ENCODE measurements at regions not wholly inside any gene's neighbourhood (a gene's known extent, or its start where the extent isn't known, plus 50 kb on each side); places are given as distances from the start of the nearest gene placed in this dataset.
"Not testable (repeated sequence)": the region's sequence is repeated elsewhere in the genome, so short reads cannot be mapped to it uniquely, and the experiment has no call there.

DNA sequence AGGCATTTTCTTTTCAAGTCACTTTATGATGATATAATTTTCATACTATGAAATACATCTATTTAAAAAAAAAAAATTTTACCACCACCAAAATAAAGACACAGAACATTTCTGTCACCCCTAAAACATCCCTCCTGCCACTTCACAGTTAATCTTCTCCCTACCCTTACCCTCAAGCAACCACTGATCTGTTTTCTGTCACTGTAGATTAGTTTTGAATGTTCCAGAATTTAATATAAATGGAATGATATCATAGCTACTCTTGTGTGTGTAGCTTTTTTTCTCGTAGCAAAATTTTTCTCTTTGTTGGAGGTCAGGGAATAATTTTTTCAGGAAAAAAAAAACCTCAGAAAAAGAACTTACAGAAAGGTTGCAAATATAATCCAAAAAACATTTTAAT is 152.7 kb downstream of the RHOU start:
- in situ Hi-C loops (cut with MboI; ENCODE audit: low sequenced_read_pairs): no loop called here
- DNase-seq (ENCODE audit: low spot score in 2 of 2): no peak
- Histone ChIP-seq H3K9me3 (no peaks in the 10 kb centered on the region; the same call in 1 of the 2 replicates), H3K4me1 (peaks cover 2% of the 10 kb centered on the region), H3K4me3 (no peak overlapping the region), H3K36me3 (replicated peaks) (no peaks in the 10 kb centered on the region), H3K27me3 (ENCODE audit: low read depth) (peaks cover 9% of the 10 kb centered on the region; the same call in 1 of the 2 replicates)

DNA sequence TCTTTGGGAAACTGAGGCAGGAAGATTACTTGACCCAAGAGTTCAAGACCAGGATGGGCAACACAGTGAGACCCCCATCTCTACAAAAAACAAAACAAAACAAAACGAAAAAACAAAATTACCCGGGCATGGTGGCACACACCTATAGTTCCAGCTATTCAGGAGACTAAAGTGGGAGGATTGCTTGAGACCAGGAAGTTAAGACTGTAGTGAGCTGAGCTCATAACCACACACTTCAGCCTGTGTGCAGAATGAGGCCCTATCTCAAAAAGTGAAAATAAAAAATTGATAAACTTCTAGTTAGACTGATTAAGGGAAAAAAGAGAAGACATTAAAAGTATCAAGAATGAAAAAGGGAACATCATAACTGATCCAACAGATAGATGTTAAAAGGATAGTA is 154.0 kb downstream of the RHOU start:
- Histone ChIP-seq H3K27me3 (ENCODE audit: low read depth) (peaks cover 9% of the 10 kb centered on the region; the same call in 1 of the 2 replicates), H3K9me3 (no peaks in the 10 kb centered on the region), H3K4me3 (no peak overlapping the region), H3K36me3 (replicated peaks) (no peaks in the 10 kb centered on the region), H3K4me1 (no peaks in the 10 kb centered on the region)
- in situ Hi-C loops (cut with MboI; ENCODE audit: low sequenced_read_pairs): no loop called here
- DNase-seq (ENCODE audit: low spot score in 2 of 2): no peak

DNA sequence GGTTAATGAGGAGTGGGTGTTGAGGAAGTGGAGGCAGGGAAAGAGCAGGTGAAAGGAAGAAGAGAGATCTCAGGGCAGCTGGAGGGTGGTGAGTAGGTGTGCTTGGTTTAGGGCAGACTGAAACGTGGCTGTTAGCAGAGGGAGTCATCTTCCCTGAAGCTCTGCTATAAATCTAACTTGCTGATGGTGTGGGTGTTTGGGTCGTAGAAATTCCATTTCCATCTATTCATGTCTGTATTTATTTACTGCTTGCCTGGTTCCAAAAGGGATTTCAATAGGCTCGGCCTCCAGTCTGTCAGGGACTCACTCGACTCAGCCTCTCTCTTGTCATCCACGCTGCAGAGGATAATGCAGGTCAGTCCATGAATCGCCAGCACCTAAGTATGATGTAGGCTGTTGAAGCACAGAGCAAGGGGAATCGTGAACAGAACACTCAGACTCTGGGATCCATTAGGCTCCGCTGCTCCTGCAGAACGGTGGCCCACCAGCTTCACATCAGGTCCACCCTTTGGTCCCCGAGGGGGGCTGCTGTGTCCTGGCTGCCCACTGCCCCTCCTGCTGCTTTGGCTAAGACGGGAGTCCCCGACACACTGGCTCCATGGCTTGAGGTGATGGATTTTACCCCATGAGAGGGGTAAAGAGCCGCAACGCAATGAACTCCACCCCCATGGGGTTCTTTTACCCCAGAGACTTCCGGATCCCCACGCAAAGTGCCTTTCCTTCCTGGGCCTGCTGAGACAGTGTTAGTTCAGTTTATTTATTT is 156.2 kb downstream of the RHOU start:
- H3K4me1 ChIP-seq: no peaks in the 10 kb centered on the region
- no peaks in the 10 kb centered on the region for H3K9me3 ChIP-seq
- H3K27me3 ChIP-seq (ENCODE audit: low read depth): peaks cover 9% of the 10 kb centered on the region; the same call in 1 of the 2 replicates
- no peak for DNase-seq (ENCODE audit: low spot score in 2 of 2)
- H3K36me3 ChIP-seq (replicated peaks): no peaks in the 10 kb centered on the region
- H3K4me3 ChIP-seq: no peak overlapping the region
- in situ Hi-C loops (cut with MboI; ENCODE audit: low sequenced_read_pairs): no loop called here

DNA sequence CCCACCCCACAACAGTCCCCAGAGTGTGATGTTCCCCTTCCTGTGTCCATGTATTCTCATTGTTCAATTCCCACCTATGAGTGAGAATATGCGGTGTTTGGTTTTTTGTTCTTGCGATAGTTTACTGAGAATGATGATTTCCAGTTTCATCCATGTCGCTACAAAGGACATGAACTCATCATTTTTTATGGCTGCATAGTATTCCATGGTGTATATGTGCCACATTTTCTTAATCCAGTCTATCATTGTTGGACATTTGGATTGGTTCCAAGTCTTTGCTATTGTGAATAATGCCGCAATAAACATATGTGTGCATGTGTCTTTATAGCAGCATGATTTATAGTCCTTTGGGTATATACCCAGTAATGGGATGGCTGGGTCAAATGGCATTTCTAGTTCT is 156.9 kb downstream of the RHOU start:
- H3K4me3 ChIP-seq; H3K4me1 ChIP-seq; H3K27me3 ChIP-seq (ENCODE audit: low read depth); H3K9me3 ChIP-seq; DNase-seq (ENCODE audit: low spot score in 2 of 2); H3K36me3 ChIP-seq (replicated peaks); in situ Hi-C loops (cut with MboI; ENCODE audit: low sequenced_read_pairs): not testable (repeated sequence)

DNA sequence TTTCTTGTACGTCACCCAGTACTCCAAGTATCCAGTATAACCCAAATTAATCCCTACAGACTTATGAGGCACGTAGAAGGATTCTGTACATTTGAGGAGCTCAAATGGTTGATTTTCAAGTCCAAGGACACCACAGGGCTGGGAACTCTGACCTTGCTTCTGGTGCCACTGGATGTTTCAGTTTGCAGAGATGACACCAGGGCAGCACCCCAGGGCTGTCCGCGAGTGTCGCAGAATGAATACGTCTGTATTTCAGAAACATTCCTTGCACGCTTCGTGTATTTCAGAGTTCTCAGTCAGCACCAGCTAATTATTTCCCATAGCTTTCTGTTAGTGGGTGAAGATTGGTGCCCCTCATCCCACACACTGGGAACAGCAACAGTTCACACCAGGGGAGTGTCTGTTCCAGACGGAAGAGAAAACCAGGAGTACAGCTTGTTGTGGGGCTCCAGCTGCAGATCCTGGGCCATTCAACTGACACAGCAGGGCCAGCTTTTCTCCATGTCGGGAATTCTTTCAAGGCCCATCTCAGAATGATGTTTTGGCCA is 159.2 kb downstream of the RHOU start:
- Histone ChIP-seq H3K27me3 (ENCODE audit: low read depth) (no peaks in the 10 kb centered on the region), H3K4me3 (no peak overlapping the region), H3K36me3 (replicated peaks) (no peaks in the 10 kb centered on the region), H3K4me1 (no peaks in the 10 kb centered on the region), H3K9me3 (no peaks in the 10 kb centered on the region)
- in situ Hi-C loops (cut with MboI; ENCODE audit: low sequenced_read_pairs): no loop called here
- no peak for DNase-seq (ENCODE audit: low spot score in 2 of 2)

DNA sequence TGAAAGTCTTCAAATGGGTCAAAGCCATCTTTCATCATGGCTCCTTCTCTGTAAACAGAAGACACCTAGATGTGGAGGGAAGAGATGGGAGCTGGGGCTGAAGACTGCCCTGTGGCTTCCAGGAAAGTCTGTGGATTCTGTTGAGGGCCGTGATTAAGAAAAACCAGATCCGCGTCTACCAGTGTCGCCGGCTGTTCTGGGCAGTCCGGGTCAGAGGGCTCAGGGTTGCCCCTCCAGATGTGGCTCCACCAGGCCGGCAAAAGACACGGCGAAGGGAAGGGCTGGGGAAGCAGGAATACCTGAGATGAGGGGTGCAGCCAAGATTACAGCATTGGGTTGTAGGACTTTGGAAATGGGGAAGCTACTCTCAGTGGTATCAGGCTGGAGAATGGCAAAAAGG is 162.6 kb downstream of the RHOU start:
- Histone ChIP-seq H3K4me3 (no peak overlapping the region), H3K27me3 (ENCODE audit: low read depth) (no peaks in the 10 kb centered on the region), H3K36me3 (replicated peaks) (no peaks in the 10 kb centered on the region), H3K9me3 (no peaks in the 10 kb centered on the region), H3K4me1 (no peaks in the 10 kb centered on the region)
- in situ Hi-C loops (cut with MboI; ENCODE audit: low sequenced_read_pairs): no loop called here
- DNase-seq (ENCODE audit: low spot score in 2 of 2): no peak

DNA sequence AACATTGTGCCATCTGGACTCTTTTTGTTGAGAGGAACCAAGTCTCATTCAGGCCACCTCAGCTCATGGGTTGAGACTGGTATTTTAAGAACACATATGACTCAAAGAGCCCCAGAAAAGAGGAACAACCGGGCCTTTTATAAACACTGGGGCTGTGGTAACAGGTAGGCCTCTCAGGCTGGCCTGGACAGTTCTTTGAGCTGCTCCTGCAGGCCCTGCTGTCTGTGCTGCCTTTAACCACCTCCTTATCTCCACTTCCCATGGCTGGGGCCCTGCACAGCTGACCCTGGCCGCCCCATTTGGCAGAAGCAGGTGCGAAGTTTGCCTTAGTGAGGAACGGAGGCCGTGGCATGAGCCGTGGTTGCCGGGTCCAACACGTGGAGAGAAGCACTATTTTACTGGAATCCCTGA is 163.3 kb downstream of the RHOU start:
- no peaks in the 10 kb centered on the region for H3K4me1 ChIP-seq
- H3K27me3 ChIP-seq (ENCODE audit: low read depth): no peaks in the 10 kb centered on the region
- H3K4me3 ChIP-seq: no peak overlapping the region
- H3K36me3 ChIP-seq (replicated peaks): no peaks in the 10 kb centered on the region
- DNase-seq (ENCODE audit: low spot score in 2 of 2): no peak
- in situ Hi-C loops (cut with MboI; ENCODE audit: low sequenced_read_pairs): no loop called here
- no peaks in the 10 kb centered on the region for H3K9me3 ChIP-seq

DNA sequence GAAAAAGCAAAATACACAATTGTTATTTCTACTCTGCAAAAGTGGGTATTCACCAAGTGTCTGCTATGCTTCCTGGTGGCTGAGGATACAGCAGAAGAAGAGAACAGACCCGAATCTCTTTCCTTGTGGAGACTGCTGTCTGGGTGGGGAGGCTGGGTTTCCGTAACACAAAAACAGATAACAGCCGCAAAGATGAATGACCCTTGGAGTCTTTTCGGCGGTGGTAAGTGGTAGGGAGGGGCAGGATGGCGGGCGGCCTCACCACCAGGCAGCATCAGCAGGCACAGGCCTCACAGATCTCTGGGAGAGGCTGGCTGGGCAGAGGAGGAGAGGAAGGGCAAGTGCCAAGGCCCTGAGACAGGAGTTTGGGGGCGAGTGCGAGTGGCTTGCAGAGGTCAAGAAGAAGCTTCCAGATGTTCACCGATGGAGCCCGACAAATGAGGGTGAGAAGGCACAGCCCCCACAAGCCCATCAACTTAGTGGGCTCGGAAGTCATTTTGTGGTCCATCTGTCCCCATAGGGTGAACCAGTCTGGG is 164.2 kb downstream of the RHOU start:
- no peaks in the 10 kb centered on the region for H3K36me3 ChIP-seq (replicated peaks)
- H3K27me3 ChIP-seq (ENCODE audit: low read depth): no peaks in the 10 kb centered on the region
- H3K4me1 ChIP-seq: no peaks in the 10 kb centered on the region
- in situ Hi-C loops (cut with MboI; ENCODE audit: low sequenced_read_pairs): no loop called here
- H3K4me3 ChIP-seq: no peak overlapping the region
- no peaks in the 10 kb centered on the region for H3K9me3 ChIP-seq
- DNase-seq (ENCODE audit: low spot score in 2 of 2): no peak

DNA sequence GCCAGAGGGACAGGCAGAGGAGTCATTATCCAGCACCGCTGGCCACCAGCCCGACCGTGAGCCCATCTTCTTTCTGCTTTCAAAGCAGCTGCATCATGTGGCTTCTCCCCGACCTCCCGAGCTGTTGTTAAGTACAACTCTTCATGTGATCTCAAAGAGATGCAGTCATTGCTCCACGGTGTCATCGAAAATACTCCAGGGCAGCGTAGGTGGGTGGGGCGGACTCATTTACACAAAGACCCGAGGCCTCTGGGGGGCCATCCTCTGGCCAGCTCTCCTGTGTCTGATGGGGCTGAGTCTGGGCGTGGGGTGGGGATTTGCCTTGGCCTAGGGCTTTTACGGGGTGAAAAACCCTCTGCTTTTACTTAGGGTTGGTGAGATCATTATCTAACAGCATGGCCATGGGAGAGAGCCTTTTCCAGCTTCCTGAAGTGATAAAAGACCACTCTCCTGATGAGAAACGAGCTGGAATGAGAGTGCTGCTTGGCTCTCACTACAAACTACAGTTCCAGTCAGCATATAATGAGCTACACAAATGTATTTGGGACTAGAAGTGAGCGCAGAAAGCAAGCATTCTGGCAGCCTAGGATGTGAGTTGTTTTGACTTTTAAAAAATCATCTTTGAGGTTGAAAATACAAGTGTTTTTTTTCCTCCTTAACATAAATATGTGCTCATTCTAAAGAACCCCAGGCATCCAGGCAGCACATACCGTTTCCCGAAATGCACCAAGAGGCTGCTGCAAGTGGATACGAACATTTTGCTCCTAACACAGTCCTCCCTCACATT is 165.0 kb downstream of the RHOU start:
- Histone ChIP-seq H3K36me3 (replicated peaks) (no peaks in the 10 kb centered on the region), H3K4me1 (no peaks in the 10 kb centered on the region), H3K27me3 (ENCODE audit: low read depth) (no peaks in the 10 kb centered on the region), H3K9me3 (no peaks in the 10 kb centered on the region), H3K4me3 (no peak overlapping the region)
- DNase-seq (ENCODE audit: low spot score in 2 of 2): no peak
- in situ Hi-C loops (cut with MboI; ENCODE audit: low sequenced_read_pairs): no loop called here

DNA sequence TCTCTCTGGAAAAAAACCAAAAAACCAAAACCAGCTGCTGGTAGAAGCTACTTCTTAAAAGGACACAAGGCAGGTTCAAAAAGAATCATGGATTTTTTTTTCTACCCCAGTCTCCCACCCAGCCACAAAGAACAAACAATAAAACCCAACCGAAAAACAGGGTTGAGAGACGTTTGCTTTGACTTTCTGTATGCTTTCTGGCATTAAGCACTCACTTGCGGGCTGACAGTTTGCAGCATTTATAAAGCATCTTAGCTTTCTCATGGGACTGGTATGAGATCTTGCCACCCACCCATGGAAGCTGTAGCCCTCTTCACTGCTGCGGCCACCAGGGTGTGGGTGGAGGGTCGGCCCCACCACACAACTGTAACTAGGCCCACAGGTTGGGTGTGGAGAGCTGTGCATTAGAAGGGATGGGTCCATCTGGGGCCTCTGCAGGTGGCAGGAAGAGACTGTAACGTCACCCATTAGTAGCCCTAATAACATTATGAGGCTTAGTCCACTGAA is 165.7 kb downstream of the RHOU start:
- Histone ChIP-seq H3K9me3 (no peaks in the 10 kb centered on the region), H3K4me3 (no peak overlapping the region), H3K4me1 (no peaks in the 10 kb centered on the region), H3K27me3 (ENCODE audit: low read depth) (no peaks in the 10 kb centered on the region), H3K36me3 (replicated peaks) (no peaks in the 10 kb centered on the region)
- DNase-seq (ENCODE audit: low spot score in 2 of 2): no peak
- in situ Hi-C loops (cut with MboI; ENCODE audit: low sequenced_read_pairs): no loop called here

DNA sequence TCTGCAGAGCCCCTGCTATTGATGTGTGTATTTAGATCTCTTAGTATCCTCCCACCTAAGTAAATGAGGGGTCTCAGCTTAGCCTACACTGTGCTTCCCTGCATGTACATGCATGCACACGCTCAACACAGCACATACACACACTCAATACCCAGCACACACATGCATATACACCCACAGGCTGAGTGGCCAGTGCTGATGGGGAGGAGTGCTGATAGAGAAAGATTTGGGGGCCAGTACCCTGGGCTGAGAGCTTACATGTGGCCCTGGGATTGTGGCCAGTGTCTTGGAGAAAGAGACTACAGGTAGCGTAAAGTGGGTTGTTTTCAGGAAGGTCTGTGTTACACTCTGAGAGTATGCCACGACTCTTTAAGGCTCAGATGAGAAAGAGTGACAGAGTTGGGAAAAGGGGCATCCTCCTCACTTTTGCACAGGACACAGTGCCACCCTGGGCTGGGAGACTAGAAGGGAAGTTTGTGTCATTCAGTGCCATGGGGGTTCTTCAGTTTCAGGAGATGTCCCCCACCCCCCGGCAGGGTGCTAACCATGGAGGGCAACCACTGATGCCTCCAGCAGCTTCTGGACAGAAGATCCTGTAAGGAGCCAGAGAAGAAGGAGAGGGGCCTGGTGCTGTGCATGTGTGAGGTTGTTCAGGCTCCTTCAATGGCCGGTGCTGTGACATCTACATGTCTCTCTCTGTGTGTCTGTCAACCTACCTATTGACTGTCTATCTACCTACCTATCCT is 166.8 kb downstream of the RHOU start:
- in situ Hi-C loops (cut with MboI; ENCODE audit: low sequenced_read_pairs): no loop called here
- Histone ChIP-seq H3K4me1 (no peaks in the 10 kb centered on the region), H3K27me3 (ENCODE audit: low read depth) (no peaks in the 10 kb centered on the region), H3K9me3 (no peaks in the 10 kb centered on the region), H3K4me3 (no peak overlapping the region), H3K36me3 (replicated peaks) (no peaks in the 10 kb centered on the region)
- no peak for DNase-seq (ENCODE audit: low spot score in 2 of 2)

DNA sequence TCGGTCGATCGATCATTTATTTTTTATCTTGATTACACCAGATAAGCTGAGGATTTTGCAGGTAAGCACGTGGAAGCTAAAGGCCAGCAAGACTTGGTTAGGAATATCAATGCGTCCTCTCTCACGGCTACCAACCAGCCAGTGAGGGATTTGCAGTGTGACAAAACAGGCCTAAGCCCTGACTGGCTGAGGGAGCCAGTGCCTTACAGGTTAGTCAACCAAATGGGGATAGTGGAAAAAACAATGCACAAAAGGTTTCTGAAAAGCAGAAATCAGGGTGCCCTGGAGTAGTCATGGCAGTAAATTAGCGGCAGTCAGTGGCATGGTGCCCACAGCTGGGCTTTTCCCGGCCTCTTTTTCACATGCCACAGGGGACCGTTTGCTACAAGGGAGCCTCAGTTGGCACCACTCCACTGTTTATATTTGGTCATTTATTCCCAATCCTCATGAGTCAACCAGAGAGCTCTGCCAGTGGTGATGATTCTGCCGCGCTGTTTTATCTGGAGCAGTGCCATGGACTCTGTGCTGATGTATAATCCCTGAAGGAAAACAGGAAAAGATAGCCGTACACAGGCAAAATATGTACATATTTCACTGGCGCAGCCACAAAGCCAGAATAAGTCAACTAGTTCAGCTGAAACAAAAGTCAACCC is 167.6 kb downstream of the RHOU start:
- DNase-seq (ENCODE audit: low spot score in 2 of 2): no peak
- in situ Hi-C loops (cut with MboI; ENCODE audit: low sequenced_read_pairs): no loop called here

DNA sequence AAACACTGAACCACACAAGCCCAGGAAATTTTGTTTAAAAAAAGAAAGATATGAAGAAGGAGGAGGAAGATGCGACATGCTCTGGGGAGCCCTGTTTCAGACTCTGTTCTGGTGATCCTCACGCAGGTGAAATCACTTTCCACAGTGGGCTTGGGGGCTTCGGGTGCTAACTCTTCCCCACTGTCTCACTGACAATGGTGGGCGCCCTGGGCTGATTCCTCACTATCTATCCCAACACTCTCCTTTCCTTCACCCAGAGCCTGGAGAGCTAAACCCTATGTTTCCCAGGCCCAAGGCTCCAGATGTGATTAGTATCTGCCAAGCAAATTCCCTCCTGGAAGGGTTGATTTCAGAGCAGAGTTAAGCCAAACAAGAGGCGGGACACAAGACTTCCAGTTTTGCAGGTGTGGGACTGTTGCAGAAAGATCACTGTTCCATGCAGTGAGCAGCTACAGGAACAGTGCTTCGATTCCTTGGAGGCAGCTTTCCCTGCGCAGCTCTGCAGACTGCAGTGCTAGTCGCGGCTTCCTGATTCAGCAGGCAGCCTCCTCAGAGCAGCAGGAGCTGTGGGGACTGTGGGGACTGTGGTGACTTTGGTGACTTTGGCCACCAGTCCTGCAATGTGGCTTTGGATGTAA is 168.3 kb downstream of the RHOU start:
- H3K4me1 ChIP-seq: no peaks in the 10 kb centered on the region
- no peak for DNase-seq (ENCODE audit: low spot score in 2 of 2)
- in situ Hi-C loops (cut with MboI; ENCODE audit: low sequenced_read_pairs): no loop called here
- no peak overlapping the region for H3K4me3 ChIP-seq
- H3K9me3 ChIP-seq: no peaks in the 10 kb centered on the region
- H3K27me3 ChIP-seq (ENCODE audit: low read depth): no peaks in the 10 kb centered on the region
- no peaks in the 10 kb centered on the region for H3K36me3 ChIP-seq (replicated peaks)

More for the DNA sequence above, 167.6 kb downstream of the RHOU start:
- H3K27me3 ChIP-seq (ENCODE audit: low read depth): no peaks in the 10 kb centered on the region
- no peaks in the 10 kb centered on the region for H3K9me3 ChIP-seq
- no peaks in the 10 kb centered on the region for H3K36me3 ChIP-seq (replicated peaks)
- no peak overlapping the region for H3K4me3 ChIP-seq
- H3K4me1 ChIP-seq: no peaks in the 10 kb centered on the region

All from HAP-1 (cell line).